M059J (cell line): ENCODE measurements at regions not wholly inside any gene's neighbourhood (a gene's known extent, or its start where the extent isn't known, plus 50 kb on each side); places are given as distances from the start of the nearest gene placed in this dataset.

Experiments used
- DNase-seq: peaks from one replicate; pipeline ENCODE4 v3.0.0-alpha.2; 2012; ENCODE audit warnings: low read depth

DNA sequence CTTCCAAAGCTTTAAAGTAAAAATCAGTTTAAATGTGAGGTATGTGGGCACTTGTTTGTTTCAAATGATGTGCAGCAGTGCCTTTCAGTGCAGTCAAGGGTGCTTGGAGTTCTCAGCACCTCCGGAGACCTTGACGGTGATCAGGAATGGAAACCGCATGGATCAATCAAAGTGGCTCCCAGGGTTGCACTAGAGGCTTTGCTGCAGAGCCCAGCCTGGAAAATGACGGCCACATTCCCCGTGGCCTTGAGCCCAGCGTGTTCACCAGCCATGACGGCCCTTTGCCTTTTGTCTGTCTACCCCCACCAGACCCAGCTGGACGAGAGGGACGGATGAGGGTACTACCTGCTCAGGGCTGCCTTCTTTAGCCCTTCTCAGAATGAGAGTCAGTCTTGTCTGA lies 320.0 kb downstream of the TEX29 start:
- no peak for DNase-seq

DNA sequence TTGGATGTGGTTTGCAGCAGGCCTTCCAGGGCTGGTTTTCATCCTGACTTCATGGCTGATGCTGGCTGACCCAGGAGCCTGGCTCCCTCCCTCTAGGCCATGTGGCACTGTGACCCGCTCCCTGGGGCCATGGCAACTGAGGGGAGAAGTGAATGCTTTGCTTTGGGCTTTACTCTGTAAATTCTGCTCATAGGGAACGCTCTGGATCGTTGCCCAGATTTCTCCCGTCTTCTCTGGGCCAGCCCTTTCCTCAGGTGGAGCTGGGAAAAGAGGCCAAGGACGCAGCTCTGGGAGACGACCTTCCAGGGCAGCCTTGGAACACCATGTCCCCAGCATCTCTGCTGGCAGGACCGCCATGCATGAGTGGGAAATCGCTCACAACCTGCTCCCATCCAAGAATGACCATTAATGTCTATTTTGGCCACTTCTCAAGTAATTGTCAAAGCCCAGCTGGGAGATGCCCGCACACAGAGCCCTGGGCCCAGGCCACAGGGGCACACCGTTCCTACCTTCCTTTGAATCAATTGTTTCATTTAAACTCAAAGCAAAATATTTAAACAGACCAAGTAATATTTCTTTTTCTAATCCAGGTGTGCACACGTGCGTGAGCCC lies 321.8 kb downstream of the TEX29 start:
- no peak for DNase-seq

DNA sequence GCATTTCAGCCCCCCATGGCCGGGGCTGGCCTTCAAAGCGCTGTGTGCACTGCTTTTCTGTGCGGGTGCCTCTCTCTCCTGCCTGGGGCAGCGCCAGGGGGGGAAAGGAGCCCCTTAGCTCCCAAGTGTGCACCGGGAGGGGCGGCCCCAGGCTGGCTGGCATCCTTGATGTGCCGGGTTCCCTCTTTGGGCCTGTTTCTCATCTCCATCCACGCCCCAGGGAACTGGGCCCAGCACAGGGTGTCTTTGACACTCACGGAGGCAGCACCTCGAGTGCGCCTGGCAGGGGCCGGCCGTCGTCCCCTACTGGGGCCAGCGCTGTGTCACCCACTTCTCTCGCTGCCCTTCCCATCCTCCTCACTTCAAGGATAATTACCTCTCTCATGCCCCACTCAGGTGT lies 324.3 kb downstream of the TEX29 start:
- DNase-seq = no peak

DNA sequence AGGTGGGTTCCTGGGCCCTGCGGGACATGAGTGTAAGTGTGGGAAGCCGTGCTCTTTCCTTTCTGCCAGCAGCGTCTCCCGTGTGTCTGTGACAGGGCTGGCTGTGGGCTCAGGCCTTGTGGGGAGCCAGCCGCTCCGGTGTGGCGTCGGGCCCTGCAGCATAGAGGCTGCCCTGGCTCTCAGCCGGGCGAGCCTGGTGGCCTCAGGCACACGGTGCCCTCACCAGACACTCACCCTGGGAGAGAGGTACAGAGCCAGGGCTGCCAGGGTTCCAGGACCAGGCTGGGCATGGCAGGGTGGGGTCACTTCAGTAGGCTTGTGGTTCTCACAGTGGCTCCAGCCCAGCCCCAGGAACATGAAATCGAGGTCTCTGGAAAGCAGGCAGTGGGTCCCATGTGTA lies 324.8 kb downstream of the TEX29 start:
- no peak for DNase-seq

DNA sequence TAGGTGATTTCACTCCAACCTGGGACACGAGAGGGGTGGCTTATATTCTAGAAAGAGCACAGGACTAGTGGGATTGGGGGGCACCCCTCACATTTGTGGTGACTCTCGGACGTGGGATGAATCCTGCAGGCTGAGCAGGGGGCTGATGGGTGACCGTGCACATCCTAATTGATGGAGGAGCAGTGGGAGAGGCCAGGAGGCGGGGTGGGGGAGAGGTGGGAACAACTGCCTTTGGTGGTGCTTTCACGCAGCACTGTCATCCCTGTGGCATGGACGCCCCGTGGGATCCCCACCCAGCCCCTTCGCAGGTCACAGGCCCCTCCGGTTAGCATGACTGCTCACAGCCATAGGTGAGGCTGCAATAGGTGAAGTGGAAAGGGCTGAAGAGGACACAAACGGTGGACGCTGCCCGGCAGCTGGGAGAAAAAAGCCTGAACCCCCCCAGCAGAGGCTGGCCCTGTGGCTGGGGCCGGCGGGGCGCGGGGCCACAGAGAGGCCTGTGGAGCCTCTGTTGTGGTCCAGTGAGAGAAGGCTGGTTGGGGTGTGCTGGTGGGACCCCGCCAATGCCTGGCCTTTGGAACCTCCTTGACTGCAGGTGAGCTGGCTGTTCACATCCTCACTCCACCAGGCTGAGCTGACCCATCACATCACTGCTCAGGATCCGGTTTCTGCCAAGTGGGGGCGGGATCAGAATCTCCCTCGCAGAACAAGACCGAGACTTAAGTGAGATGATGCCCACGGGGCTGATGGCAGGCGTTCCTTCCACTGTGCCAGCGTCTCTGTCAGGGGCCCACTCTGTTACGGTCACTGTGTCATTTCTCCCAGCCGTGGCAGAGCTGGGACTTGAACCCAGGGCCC lies 325.4 kb downstream of the TEX29 start:
- no peak for DNase-seq

DNA sequence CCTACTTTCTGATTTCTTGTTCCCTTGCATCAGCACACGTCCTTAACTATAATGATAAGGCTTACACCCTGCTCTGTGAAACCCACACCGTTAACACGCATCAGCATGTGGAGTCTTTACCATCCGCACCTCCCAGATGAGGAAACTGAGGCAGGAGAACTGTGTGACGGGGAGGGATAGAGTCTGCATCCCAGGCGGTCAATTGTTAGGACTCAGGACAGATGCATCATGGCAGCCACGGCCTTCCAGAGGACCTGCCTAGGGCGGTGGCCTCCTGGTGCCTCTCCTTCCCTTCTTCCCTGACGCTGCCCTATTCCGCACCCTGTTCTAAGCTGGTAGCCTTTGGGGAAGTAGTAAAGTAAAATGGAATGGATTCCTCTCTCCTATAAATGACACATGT lies 326.0 kb downstream of the TEX29 start:
- no peak for DNase-seq

DNA sequence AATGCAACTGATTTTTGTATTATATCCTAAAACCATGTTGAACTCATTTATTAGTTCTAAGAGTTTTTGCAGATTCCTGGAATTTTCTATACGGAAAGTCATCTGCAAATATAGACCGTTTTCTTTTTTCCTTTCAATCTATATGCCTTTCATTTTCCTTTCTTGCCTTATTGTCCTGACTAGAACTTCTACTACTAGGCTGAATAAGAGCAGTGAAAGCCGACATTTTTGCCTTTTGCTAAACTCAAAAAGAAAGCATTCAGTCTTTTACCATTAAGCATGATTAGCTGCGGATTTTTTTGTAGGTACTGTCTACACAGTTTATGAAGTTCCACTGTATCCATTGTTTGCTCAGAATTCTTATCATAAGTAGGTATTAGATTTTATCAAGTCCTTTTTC lies 328.4 kb downstream of the TEX29 start:
- no peak for DNase-seq

DNA sequence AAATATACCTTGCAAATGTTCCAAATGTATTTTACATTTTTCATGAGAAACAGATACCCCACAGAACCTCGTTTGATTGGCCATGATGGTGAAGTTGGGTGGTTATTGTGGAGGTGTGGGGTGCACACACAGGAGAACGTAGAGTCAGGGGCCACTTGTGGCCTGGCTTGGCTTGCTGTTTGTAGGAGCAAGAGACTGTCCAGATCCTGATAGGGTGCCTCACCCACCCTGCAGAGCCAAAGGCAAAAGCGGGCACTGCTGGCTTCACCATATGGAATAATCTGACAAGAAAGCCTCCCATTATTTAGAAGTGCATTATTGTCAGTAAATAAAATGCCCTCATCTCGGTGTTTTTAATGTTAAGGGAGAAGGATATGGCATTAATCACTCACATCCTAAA lies 330.2 kb downstream of the TEX29 start:
- DNase-seq = no peak

DNA sequence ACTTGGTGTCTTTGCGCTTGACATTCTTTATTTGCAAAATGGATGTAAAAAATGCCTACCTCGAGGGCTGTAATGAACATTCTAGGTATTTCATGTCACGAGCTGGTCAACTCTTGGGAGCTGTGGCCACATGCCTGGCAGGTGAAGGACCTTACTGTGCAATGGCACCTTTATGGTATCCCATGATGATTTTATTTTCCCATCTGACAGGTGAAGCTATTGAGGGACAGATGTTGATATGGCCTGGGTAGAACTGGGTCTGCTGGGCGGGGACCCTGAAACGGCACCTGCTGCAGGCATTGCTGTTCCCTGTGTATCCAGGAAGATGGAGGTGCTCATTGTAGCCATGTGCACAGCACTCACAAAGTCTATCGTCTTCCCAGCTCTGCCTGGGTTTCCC lies 332.2 kb downstream of the TEX29 start:
- no peak for DNase-seq

DNA sequence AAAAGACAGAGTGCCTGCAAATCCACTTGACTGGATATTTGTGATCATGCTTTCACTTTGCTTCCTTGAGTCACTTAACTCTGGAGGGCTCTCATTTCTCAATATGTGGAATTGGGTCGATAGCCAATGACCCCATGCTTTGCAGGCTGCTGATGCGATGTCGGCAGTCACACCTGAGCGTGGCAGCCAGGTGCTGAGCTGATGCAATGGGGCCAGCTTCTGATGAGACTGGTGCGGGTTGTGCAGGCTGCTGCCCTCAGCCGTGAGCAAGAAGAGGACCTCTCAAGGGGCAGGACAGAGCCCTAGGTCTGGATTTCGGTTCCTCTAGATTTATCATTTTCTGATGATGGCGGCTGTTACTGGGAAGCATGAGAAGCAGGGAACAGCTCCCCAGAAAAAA lies 334.1 kb downstream of the TEX29 start:
- DNase-seq = no peak

DNA sequence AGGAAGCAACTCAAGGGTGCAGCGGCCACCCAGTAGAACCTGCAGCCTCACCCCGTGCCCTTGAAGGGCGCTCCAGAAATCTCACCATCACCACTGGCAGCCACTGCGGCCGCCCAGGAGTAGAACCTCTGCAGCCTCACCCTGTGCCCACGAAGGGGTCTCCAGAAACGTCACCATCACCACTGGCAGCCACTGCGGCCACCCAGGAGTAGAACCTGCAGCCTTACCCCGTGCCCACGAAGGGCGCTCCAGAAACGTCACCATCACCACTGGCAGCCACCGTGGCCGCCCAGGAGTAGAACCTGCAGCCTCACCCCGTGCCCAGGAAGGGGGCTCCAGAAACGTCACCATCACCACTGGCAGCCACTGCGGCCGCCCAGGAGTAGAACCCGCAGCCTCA lies 336.0 kb downstream of the TEX29 start:
- DNase-seq = no peak

DNA sequence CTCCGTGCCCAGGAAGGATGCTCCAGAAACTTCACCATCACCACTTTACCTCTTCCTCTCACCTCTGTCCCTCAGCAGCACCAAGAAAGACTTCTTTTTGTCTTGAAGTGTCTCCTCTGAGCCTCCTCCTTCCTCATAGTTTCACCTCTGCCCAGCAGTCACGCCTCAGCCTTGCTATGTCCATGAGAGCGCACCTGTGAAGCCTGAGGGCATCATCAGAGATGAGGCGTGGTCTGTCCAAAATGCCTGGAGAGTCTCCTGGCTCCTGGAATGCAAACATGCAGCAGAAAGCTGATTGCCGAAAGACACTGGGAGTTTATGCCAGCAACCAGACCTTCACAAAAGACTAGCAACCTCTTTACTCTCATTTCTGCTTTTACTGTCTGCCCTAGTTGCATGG lies 336.6 kb downstream of the TEX29 start:
- DNase-seq = no peak

DNA sequence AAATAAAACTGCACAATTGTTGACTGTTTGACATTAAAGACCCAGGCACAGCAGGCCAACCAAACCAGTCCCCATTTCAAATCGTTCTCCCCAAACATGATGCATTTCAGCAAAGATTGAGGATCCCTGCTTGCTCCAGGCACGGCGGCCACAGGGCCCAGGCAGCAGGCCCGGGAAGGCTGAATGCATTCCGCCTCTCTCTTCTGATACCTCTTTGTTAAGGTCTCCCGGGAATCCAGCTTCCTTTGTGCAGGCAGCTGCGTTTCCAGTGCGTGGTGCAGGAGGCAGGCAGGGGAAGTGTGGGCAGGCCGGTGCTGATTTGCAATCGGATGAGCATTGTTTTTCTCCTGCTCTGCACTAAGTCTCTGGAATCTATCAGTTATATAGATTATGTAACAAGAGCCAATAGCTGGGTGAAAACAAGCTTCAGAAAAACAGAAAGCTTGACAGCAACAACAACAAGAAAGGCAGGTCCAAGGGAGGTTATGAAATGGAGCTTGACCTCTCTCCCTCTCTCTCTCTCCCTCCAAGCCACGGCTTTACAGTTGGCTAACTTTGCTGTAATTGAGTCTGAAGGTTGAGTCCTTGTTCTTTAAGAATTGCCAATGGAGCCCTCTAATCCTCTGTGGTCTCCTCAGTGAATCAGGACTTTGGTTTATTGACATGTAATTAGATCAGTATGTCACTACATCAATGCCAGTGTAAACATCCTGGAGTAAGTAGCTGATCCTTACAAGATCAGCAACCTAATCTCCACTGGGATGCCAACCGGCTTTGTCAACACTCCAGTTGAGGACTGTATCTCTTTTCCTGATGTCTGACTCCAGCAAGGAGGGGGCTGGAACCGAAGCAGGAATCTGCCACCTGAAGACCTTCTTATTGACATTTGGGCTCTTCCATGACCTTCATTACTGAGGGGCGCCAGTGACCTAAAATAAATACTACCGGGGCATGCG lies 338.0 kb downstream of the TEX29 start:
- no peak for DNase-seq

DNA sequence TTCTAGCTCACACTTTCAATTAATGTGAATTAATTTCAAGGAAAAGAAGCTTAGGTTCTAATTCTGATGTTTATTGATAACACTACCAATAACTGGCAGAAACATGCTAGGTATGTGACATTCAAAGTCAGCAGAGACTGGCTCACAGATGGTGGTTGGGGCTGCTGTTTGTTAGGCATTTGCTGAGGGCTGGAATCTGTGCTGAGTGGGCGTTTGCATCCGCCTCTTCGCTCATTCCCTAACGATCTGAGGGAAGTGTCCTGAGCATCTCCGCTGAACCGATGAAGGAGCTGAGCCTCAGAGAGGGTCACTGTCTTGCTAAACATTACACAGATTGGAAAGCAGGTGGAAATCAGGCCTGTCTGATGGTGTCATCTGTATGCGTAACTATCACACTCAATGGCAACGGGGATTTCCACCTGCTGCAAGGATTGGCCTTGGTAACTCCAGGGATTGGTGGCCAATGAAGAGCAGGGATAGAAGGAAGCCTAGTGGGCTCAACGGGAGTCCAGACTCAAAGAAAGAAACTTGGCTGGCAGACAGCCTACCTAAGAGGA lies 338.9 kb downstream of the TEX29 start:
- DNase-seq = no peak

DNA sequence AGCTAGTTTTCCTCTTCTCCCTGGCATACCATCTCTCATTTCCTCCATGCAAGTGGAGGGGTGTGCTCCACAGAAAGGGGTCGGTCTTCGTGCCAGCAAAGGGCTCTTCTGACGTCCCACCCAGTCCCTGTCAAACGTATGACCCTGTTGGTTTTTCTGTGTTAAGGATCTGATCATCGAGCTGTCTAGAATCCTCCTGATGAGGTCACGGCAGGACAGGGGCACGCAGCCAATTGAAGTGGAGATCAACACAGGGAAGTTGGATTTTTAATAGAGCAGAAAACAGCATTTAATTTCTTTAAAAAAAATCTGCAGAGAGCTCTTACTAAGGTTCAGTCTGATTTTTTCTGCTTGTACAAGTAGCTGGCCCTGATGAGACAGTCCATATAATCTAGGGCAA lies 339.4 kb downstream of the TEX29 start:
- DNase-seq = no peak

DNA sequence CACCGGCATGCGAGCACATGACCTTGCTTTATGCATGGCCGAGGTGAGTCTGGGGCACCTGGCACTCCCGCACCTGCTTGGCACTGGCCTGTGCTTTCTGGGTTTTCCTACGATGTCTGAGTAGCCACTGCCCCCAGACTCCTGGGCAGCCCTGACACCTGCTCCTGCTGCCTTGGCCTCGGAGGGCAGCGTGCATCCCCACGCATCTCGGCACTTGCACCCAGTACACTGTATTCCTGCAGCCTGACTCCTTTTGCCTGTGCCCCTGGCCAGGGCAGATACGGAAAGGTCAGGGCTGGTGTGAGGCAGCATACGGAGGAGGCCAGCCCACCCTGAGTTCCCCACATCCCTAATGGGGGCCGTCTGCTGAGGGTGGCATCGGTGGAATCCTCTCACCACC lies 340.6 kb downstream of the TEX29 start:
- no peak for DNase-seq

DNA sequence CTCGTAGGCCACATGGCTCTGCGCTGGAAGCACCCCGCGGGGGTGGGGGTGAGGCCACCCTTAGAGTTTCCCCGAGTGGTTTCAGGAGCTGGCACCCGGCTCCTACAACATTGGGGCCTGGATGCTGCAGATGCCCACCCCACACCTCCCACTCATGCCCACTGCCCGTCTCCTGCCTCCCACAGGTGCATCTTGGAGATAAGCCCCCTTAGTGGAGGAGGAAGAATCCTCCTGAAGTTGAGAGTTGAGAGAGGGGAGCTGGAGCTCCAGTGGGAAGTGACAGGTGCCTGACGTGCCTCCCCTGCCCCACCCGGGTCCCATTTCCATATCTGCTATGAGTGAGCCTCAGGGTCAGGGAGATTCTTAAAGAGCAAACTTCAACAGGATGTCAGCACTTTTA lies 341.3 kb downstream of the TEX29 start:
- no peak for DNase-seq

DNA sequence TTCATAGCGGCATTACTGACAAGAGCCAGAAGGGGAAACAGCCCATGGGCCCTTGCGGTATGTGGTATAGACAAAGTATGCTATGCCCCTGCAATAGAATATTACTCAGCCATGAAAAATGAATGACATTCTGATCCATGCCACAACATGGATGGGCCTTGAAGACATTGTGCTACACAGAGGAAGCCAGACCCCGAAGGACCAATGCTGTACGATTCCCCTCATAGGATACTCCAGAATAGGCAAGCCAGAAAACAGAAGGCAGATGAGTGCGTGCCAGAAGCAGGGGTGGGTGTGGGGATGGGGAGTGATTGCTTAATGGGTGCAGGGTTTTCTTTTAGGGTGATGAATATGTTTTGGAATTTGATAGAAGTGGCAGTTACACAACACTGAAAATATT lies 342.0 kb downstream of the TEX29 start:
- DNase-seq = no peak

DNA sequence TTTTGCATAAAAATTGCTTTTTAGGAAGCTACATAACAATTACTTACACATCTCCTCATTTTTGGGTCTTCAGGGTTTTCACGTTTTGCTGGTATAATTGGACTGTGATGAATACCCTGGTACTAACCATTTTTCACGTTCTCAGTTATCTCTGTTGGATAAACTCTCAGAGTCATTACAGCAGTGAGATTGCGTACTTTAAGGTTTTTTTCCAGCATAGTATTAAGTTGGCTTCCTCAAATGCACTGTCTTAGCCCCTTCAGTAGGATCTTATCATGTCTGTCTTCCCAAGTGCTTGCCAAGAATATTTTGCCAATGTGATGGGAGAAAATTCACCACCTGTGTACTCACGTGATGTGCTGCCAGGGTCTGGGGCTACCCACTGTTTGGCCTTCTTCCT lies 342.5 kb downstream of the TEX29 start:
- DNase-seq = no peak

DNA sequence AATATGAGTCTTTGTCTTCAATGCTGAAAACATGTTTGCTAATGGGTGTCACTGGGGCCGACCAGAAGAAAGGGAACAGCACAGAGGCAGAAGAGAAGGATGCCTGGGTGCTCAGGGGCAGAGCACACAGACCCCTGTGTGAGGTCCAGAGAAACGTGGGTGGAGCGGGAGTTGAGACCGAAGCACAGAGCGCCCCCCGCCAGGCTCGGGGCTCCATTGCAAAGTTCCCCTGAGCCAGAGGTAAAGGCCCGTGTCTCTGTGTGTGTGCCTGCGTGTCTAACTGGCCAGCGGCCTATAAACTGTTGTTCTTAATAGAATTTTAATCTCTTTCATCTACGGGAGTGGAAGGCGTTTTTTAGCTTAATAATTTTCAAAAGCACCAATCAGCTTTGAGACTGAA lies 343.1 kb downstream of the TEX29 start:
- DNase-seq = no peak

DNA sequence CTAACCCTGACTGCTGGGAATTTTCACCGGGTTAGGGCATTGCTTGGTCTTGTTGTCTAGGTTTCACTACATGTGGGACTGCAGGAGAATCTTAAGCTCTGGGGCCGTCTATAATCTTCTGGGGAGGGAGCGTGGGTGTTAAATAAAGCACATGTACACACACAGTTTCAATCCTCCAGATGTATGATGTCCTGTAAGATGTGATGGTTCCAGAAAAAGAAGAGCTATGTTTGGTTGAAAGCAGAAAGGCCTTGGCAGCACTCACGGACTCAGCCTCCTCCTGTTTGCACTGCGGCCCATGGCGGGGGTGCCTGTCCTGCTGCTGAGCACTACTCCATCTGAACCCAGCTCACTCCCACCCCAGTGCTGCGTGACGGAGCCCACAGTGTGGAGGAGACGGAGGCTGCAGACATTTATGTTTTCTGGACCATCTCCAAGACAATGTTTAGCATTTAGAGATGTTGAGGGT lies 343.5 kb downstream of the TEX29 start:
- DNase-seq = no peak

DNA sequence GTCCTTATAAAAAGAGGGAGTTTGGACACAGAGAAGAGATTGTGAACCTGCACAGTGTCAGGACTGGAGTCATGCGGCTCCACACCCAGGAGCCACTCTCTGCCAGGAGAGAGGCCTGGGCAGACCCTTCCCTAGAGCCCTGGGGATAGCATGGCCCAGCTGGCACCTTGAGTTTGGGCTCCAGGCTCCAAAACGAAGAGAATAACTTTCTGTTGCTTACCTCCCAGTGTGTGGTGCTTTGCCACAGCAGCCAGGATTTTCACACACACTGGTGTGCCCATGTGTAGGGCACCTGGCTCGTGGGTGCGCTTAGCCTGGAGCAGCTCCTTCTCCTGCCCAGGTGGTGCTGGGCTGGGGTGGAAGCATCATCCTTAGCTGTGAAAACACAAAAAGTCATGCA lies 344.3 kb downstream of the TEX29 start:
- DNase-seq = no peak
